Loucy (cell line): ENCODE measurements at regions not wholly inside any gene's neighbourhood (a gene's known extent, or its start where the extent isn't known, plus 50 kb on each side); places are given as distances from the start of the nearest gene placed in this dataset.

ENCODE experiments used
- H2AFZ ChIP-seq: fragments of 200-600 bp; sonication (generic); 2 replicates; pipeline ENCODE4 v1.6.0; 2016; ENCODE audit warnings: antibody characterized with exemption, mild to moderate bottlenecking, low read length, moderate library complexity
- H3F3A ChIP-seq: fragments of 200-600 bp; 2 replicates; pipeline ENCODE4 v1.6.0; 2016; ENCODE audit warnings: antibody characterized with exemption, low read depth, mild to moderate bottlenecking
- H3K27me3 ChIP-seq: fragments of 200-600 bp; sonication (generic); 2 replicates; pipeline ENCODE4 v1.6.1; 2014; ENCODE audit warnings: low read length, mild to moderate bottlenecking; ENCODE audit not compliant: insufficient read depth, poor library complexity, severe bottlenecking
- H3K36me3 ChIP-seq: fragments of 200-600 bp; sonication (generic); 2 replicates; pipeline ENCODE4 v1.6.1; 2016; ENCODE audit warnings: low read length; ENCODE audit not compliant: insufficient read depth
- H3K4me1 ChIP-seq: fragments of 200-600 bp; sonication (generic); 2 replicates; pipeline ENCODE4 v1.5.1; 2014; ENCODE audit warnings: low read length, mild to moderate bottlenecking; ENCODE audit not compliant: insufficient read depth, poor library complexity, severe bottlenecking
- H3K4me2 ChIP-seq: fragments of 200-600 bp; sonication (generic); 2 replicates; pipeline ENCODE4 v1.6.0; 2014; ENCODE audit warnings: antibody characterized with exemption, low read length, low read depth, mild to moderate bottlenecking; ENCODE audit not compliant: poor library complexity, severe bottlenecking
- H3K4me3 ChIP-seq: fragments of 200-600 bp; sonication (generic); 2 replicates; pipeline ENCODE4 v1.5.1; 2014; ENCODE audit warnings: low read length, mild to moderate bottlenecking, mixed read lengths; ENCODE audit not compliant: poor library complexity, severe bottlenecking
- H3K79me2 ChIP-seq: fragments of 200-600 bp; sonication (generic); 2 replicates; pipeline ENCODE4 v1.6.1; 2014; ENCODE audit warnings: low read length; ENCODE audit not compliant: insufficient read depth
- H3K9ac ChIP-seq: fragments of 200-600 bp; sonication (generic); 2 replicates; pipeline ENCODE4 v1.6.0; 2014; ENCODE audit warnings: mild to moderate bottlenecking, low read depth, low read length, moderate library complexity; ENCODE audit not compliant: poor library complexity, severe bottlenecking
- H3K9me2 ChIP-seq: fragments of 200-600 bp; sonication (generic); replicated peaks from 2 replicates; pipeline ENCODE4 v1.6.1; 2016; ENCODE audit warnings: low read depth, low read length, mixed read lengths
- H3K9me3 ChIP-seq: fragments of 200-600 bp; sonication (generic); 2 replicates; pipeline ENCODE4 v1.6.1; 2014; ENCODE audit warnings: mild to moderate bottlenecking, antibody characterized with exemption, low read length, low read depth; ENCODE audit not compliant: insufficient read depth
- H4K20me1 ChIP-seq: fragments of 200-600 bp; sonication (generic); 2 replicates; pipeline ENCODE4 v1.6.0; 2014; ENCODE audit warnings: antibody characterized with exemption, low read length, mild to moderate bottlenecking; ENCODE audit not compliant: insufficient read depth, poor library complexity, severe bottlenecking
- CTCF ChIP-seq: fragments of 200-600 bp; sonication (generic); conservative IDR thresholded peaks from 2 replicates; pipeline ENCODE4 v1.5.1; 2014; ENCODE audit warnings: mild to moderate bottlenecking, antibody characterized with exemption, low read length
- EZH2phosphoT487 ChIP-seq: fragments of 200-600 bp; IDR thresholded peaks from 2 replicates; pipeline ENCODE4 v1.6.1; 2018; ENCODE audit warnings: antibody characterized with exemption, mild to moderate bottlenecking, moderate library complexity, borderline replicate concordance

GRCh38 chr4:181909368-181909767 lies 333.8 kb upstream of the TENM3 start:
- H3K9me3 ChIP-seq, result 0 out of 2 replicates have a peak, but pooled peaks cover 2% of the 10 kb centered on the region
- H3K79me2 ChIP-seq, result no peaks in the 10 kb centered on the region
- no peak overlapping the region for H3K4me3 ChIP-seq
- no peak overlapping the region for H3K4me2 ChIP-seq
- TF ChIP-seq CTCF, result no peak
- no peak for TF ChIP-seq EZH2phosphoT487
- no peaks in the 10 kb centered on the region for H4K20me1 ChIP-seq
- no peak overlapping the region for H3K9ac ChIP-seq
- no peak overlapping the region for H2AFZ ChIP-seq
- H3K36me3 ChIP-seq, result no peaks in the 10 kb centered on the region
- H3K9me2 ChIP-seq, result no peaks in the 10 kb centered on the region
- H3K27me3 ChIP-seq, result no peaks in the 10 kb centered on the region
- no peaks in the 10 kb centered on the region for H3K4me1 ChIP-seq
- no peaks in the 10 kb centered on the region for H3F3A ChIP-seq

- Histone ChIP-seq H3K9me2 (no peaks in the 10 kb centered on the region), H4K20me1 (no peaks in the 10 kb centered on the region), H3K79me2 (no peaks in the 10 kb centered on the region), H3K9me3 (0 out of 2 replicates have a peak, but pooled peaks cover 2% of the 10 kb centered on the region), H3K4me3 (no peak overlapping the region), H3K36me3 (no peaks in the 10 kb centered on the region), H3F3A (no peaks in the 10 kb centered on the region), H3K27me3 (no peaks in the 10 kb centered on the region), H3K4me1 (no peaks in the 10 kb centered on the region), H2AFZ (no peak overlapping the region), H3K4me2 (no peak overlapping the region), H3K9ac (no peak overlapping the region)
- TF ChIP-seq EZH2phosphoT487 (no peak), CTCF (no peak)
These were observed 331.8 kb upstream of the TENM3 start for GRCh38 chr4:181911420-181911819.

GRCh38 chr4:181933471-181933870 lies 309.7 kb upstream of the TENM3 start:
- H3K9ac ChIP-seq, result no peak overlapping the region

More at GRCh38 chr4:181933471-181933870, 309.7 kb upstream of the TENM3 start:
- Histone ChIP-seq H4K20me1 (no peaks in the 10 kb centered on the region), H3K4me1 (no peaks in the 10 kb centered on the region), H3K4me3 (no peak overlapping the region), H3K4me2 (no peak overlapping the region), H3K9me2 (no peaks in the 10 kb centered on the region), H3K27me3 (no peaks in the 10 kb centered on the region), H3K9me3 (no peaks in the 10 kb centered on the region), H3K36me3 (no peaks in the 10 kb centered on the region), H2AFZ (no peak overlapping the region), H3F3A (no peaks in the 10 kb centered on the region), H3K79me2 (no peaks in the 10 kb centered on the region)
- TF ChIP-seq CTCF, result no peak
- TF ChIP-seq EZH2phosphoT487, result no peak
